ENCODE measurements at regions not wholly inside any gene's neighbourhood (a gene's known extent, or its start where the extent isn't known, plus 50 kb on each side); places are given as distances from the start of the nearest gene placed in this dataset.
"Not testable (repeated sequence)": the region's sequence is repeated elsewhere in the genome, so short reads cannot be mapped to it uniquely, and the experiment has no call there.

GRCh38 chr4:175281894-175282293 lies 363.7 kb downstream of the ADAM29 start:
- DNase-seq, result no peak

- DNase-seq, result no peak
These were observed 364.2 kb downstream of the ADAM29 start for GRCh38 chr4:175282407-175282806.

GRCh38 chr4:175290401-175290800 lies 372.2 kb downstream of the ADAM29 start:
- DNase-seq, result no peak

GRCh38 chr4:175297965-175298565 lies 379.9 kb downstream of the ADAM29 start:
- DNase-seq, result no peak

GRCh38 chr4:175306436-175306835 lies 388.3 kb downstream of the ADAM29 start:
- peak in 1 of 3 experiments; percentile 34 for DNase-seq

GRCh38 chr4:175307326-175307725 lies 389.2 kb downstream of the ADAM29 start:
- no peak for DNase-seq

GRCh38 chr4:175308236-175308635 lies 390.1 kb downstream of the ADAM29 start:
- no peak for DNase-seq

- no peak for DNase-seq
These were observed 390.9 kb downstream of the ADAM29 start for GRCh38 chr4:175309041-175309440.

- DNase-seq, result no peak
These were observed 407.1 kb downstream of the ADAM29 start for GRCh38 chr4:175325230-175325629.

- no peak for DNase-seq
These were observed 408.6 kb downstream of the ADAM29 start for GRCh38 chr4:175326796-175327195.

- DNase-seq, result no peak
These were observed 412.1 kb downstream of the ADAM29 start for GRCh38 chr4:175330236-175330635.

GRCh38 chr4:175330652-175331051 lies 412.5 kb downstream of the ADAM29 start:
- no peak for DNase-seq

- no peak for DNase-seq
These were observed 417.2 kb downstream of the ADAM29 start for GRCh38 chr4:175335331-175335730.

GRCh38 chr4:175336570-175336969 lies 418.4 kb downstream of the ADAM29 start:
- not testable (repeated sequence) for DNase-seq

GRCh38 chr4:175339100-175339707 lies 421.0 kb downstream of the ADAM29 start:
- no peak for DNase-seq

GRCh38 chr4:175341203-175341755 lies 423.1 kb downstream of the ADAM29 start:
- no peak for DNase-seq

- DNase-seq, result no peak
These were observed 428.2 kb downstream of the ADAM29 start for GRCh38 chr4:175346376-175346775.

GRCh38 chr4:175350246-175350645 lies 432.1 kb downstream of the ADAM29 start:
- DNase-seq, result no peak

GRCh38 chr4:175351473-175351872 lies 433.3 kb downstream of the ADAM29 start:
- DNase-seq, result no peak

GRCh38 chr4:175369087-175369486 lies 443.0 kb downstream of the GPM6A start:
- DNase-seq, result no peak

GRCh38 chr4:175371091-175371490 lies 441.0 kb downstream of the GPM6A start:
- no peak for DNase-seq

- no peak for DNase-seq
These were observed 439.0 kb downstream of the GPM6A start for GRCh38 chr4:175373031-175373430.

- DNase-seq, result no peak
These were observed 437.6 kb downstream of the GPM6A start for GRCh38 chr4:175374459-175374858.

GRCh38 chr4:175376287-175376977 lies 435.6 kb downstream of the GPM6A start:
- DNase-seq, result no peak
